Activated CD4-positive, alpha-beta T cell treated with anti-CD3 and anti-CD28 coated beads, Interleukin-2, amount 10 ng/mL, durations not matched to agents 24 days and 14 days (primary cell): ENCODE measurements at regions not wholly inside any gene's neighbourhood (a gene's known extent, or its start where the extent isn't known, plus 50 kb on each side); places are given as distances from the start of the nearest gene placed in this dataset.
"Not testable (repeated sequence)": the region's sequence is repeated elsewhere in the genome, so short reads cannot be mapped to it uniquely, and the experiment has no call there.

Experiments
- DNase-seq: peaks from one replicate; pipeline ENCODE4 v3.0.0; 2022
- H3K27ac Mint-ChIP-seq: one replicate; pipeline ENCODE4 v1.8.0; 2022; ENCODE audit warnings: mild to moderate bottlenecking, mixed read lengths
- H3K27me3 Mint-ChIP-seq: one replicate; pipeline ENCODE4 v1.8.0; 2022; ENCODE audit warnings: mixed read lengths
- H3K36me3 Mint-ChIP-seq: one replicate; pipeline ENCODE4 v1.8.0; 2022; ENCODE audit warnings: low read depth, mild to moderate bottlenecking, mixed read lengths
- H3K4me1 Mint-ChIP-seq: one replicate; pipeline ENCODE4 v1.8.0; 2021; ENCODE audit warnings: mixed read lengths
- H3K4me3 Mint-ChIP-seq: one replicate; pipeline ENCODE4 v1.8.0; 2022; ENCODE audit warnings: mild to moderate bottlenecking, moderate library complexity, mixed read lengths
- H3K9me3 Mint-ChIP-seq: one replicate; pipeline ENCODE4 v1.8.0; 2021; ENCODE audit warnings: mixed read lengths
- intact Hi-C: fragments of 100-400 bp; cut with micrococcal nuclease; formaldehyde crosslinking; loops from one replicate; pipeline ENCODE4 v1.15.1; 2023

GRCh38 chr7:87007038-87007437, 52.4 kb downstream of the ELAPOR2 start:
- no peak overlapping the region for H3K27ac Mint-ChIP-seq
- no peaks in the 10 kb centered on the region for H3K36me3 Mint-ChIP-seq
- no peaks in the 10 kb centered on the region for H3K9me3 Mint-ChIP-seq
- no peak overlapping the region for H3K4me3 Mint-ChIP-seq
- peaks cover 4% of the 10 kb centered on the region for H3K27me3 Mint-ChIP-seq
- intact Hi-C loops, result no loop called here
- H3K4me1 Mint-ChIP-seq, result no peaks in the 10 kb centered on the region
- no peak for DNase-seq

- H3K9me3 Mint-ChIP-seq, result no peaks in the 10 kb centered on the region
- H3K27me3 Mint-ChIP-seq, result peaks cover 4% of the 10 kb centered on the region
- H3K4me1 Mint-ChIP-seq, result no peaks in the 10 kb centered on the region
- no peak overlapping the region for H3K27ac Mint-ChIP-seq
- intact Hi-C loops, result no loop called here
- H3K36me3 Mint-ChIP-seq, result no peaks in the 10 kb centered on the region
- no peak overlapping the region for H3K4me3 Mint-ChIP-seq
- DNase-seq, result no peak
These were observed 54.5 kb downstream of the ELAPOR2 start for GRCh38 chr7:87004956-87005355.

- no peak for DNase-seq
- peaks cover 4% of the 10 kb centered on the region for H3K27me3 Mint-ChIP-seq
- no peak overlapping the region for H3K27ac Mint-ChIP-seq
- no peaks in the 10 kb centered on the region for H3K9me3 Mint-ChIP-seq
- H3K4me1 Mint-ChIP-seq, result no peaks in the 10 kb centered on the region
- no peaks in the 10 kb centered on the region for H3K36me3 Mint-ChIP-seq
- H3K4me3 Mint-ChIP-seq, result no peak overlapping the region
- intact Hi-C loops, result no loop called here
These were observed 55.3 kb downstream of the ELAPOR2 start for GRCh38 chr7:87003872-87004798.

- H3K27me3 Mint-ChIP-seq, result peaks cover 1% of the 10 kb centered on the region
- no peak overlapping the region for H3K4me3 Mint-ChIP-seq
- no peaks in the 10 kb centered on the region for H3K36me3 Mint-ChIP-seq
- DNase-seq, result no peak
- H3K27ac Mint-ChIP-seq, result no peak overlapping the region
- no peaks in the 10 kb centered on the region for H3K9me3 Mint-ChIP-seq
- intact Hi-C loops, result no loop called here
- no peaks in the 10 kb centered on the region for H3K4me1 Mint-ChIP-seq
These were observed 58.2 kb downstream of the ELAPOR2 start for GRCh38 chr7:87001214-87001613.

GRCh38 chr7:87000344-87000743, 59.1 kb downstream of the ELAPOR2 start:
- Mint-ChIP-seq H3K4me1 (no peaks in the 10 kb centered on the region), H3K36me3 (no peaks in the 10 kb centered on the region)

GRCh38 chr7:86999750-87000149, 59.7 kb downstream of the ELAPOR2 start:
- H3K27ac Mint-ChIP-seq, result no peak overlapping the region
- H3K9me3 Mint-ChIP-seq, result no peaks in the 10 kb centered on the region
- H3K36me3 Mint-ChIP-seq, result no peaks in the 10 kb centered on the region
- DNase-seq, result no peak
- no peak overlapping the region for H3K4me3 Mint-ChIP-seq
- no peaks in the 10 kb centered on the region for H3K4me1 Mint-ChIP-seq
- H3K27me3 Mint-ChIP-seq, result peaks cover 1% of the 10 kb centered on the region
- intact Hi-C loops, result no loop called here

More at GRCh38 chr7:87000344-87000743, 59.1 kb downstream of the ELAPOR2 start:
- H3K9me3 Mint-ChIP-seq, result no peaks in the 10 kb centered on the region
- peaks cover 1% of the 10 kb centered on the region for H3K27me3 Mint-ChIP-seq
- no peak overlapping the region for H3K27ac Mint-ChIP-seq
- intact Hi-C loops, result no loop called here
- H3K4me3 Mint-ChIP-seq, result no peak overlapping the region
- no peak for DNase-seq

- H3K27ac Mint-ChIP-seq, result no peak overlapping the region
- DNase-seq, result no peak
- no peaks in the 10 kb centered on the region for H3K9me3 Mint-ChIP-seq
- peaks cover 3% of the 10 kb centered on the region for H3K27me3 Mint-ChIP-seq
- intact Hi-C loops, result no loop called here
- peaks cover 3% of the 10 kb centered on the region for H3K4me1 Mint-ChIP-seq
- H3K4me3 Mint-ChIP-seq, result no peak overlapping the region
- no peaks in the 10 kb centered on the region for H3K36me3 Mint-ChIP-seq
These were observed 63.6 kb downstream of the ELAPOR2 start for GRCh38 chr7:86995814-86996213.

GRCh38 chr7:86995052-86995725, 64.3 kb downstream of the ELAPOR2 start:
- no peak overlapping the region for H3K27ac Mint-ChIP-seq
- H3K9me3 Mint-ChIP-seq, result no peaks in the 10 kb centered on the region
- H3K36me3 Mint-ChIP-seq, result no peaks in the 10 kb centered on the region
- H3K4me3 Mint-ChIP-seq, result no peak overlapping the region
- peaks cover 3% of the 10 kb centered on the region for H3K27me3 Mint-ChIP-seq
- no peak for DNase-seq
- H3K4me1 Mint-ChIP-seq, result peaks cover 3% of the 10 kb centered on the region
- intact Hi-C loops, result no loop called here

- Mint-ChIP-seq H3K27me3 (peaks cover 2% of the 10 kb centered on the region), H3K9me3 (no peaks in the 10 kb centered on the region), H3K4me1 (peaks cover 3% of the 10 kb centered on the region), H3K27ac (no peak overlapping the region), H3K4me3 (no peak overlapping the region), H3K36me3 (no peaks in the 10 kb centered on the region)
- DNase-seq, result no peak
- intact Hi-C loops, result no loop called here
These were observed 67.7 kb downstream of the ELAPOR2 start for GRCh38 chr7:86991771-86992191.

- Mint-ChIP-seq H3K4me3 (no peak overlapping the region), H3K9me3 (no peaks in the 10 kb centered on the region), H3K36me3 (no peaks in the 10 kb centered on the region), H3K27ac (no peak overlapping the region), H3K4me1 (peaks cover 3% of the 10 kb centered on the region), H3K27me3 (peaks cover 2% of the 10 kb centered on the region)
- intact Hi-C loops, result no loop called here
- DNase-seq, result no peak
These were observed 68.2 kb downstream of the ELAPOR2 start for GRCh38 chr7:86991093-86991769.

- Mint-ChIP-seq H3K4me3 (no peak overlapping the region), H3K27me3 (peaks cover 2% of the 10 kb centered on the region), H3K36me3 (no peaks in the 10 kb centered on the region), H3K4me1 (peaks cover 3% of the 10 kb centered on the region), H3K9me3 (peaks cover 3% of the 10 kb centered on the region), H3K27ac (no peak overlapping the region)
- intact Hi-C loops, result no loop called here
- no peak for DNase-seq
These were observed 70.0 kb downstream of the ELAPOR2 start for GRCh38 chr7:86989407-86989806.

GRCh38 chr7:86987834-86988233, 71.6 kb downstream of the ELAPOR2 start:
- H3K4me3 Mint-ChIP-seq, H3K27me3 Mint-ChIP-seq, H3K27ac Mint-ChIP-seq, H3K4me1 Mint-ChIP-seq, intact Hi-C loops, DNase-seq, H3K9me3 Mint-ChIP-seq, H3K36me3 Mint-ChIP-seq: not testable (repeated sequence)

GRCh38 chr7:86987358-86987757, 72.1 kb downstream of the ELAPOR2 start:
- H3K4me3 Mint-ChIP-seq, H3K27ac Mint-ChIP-seq, intact Hi-C loops, DNase-seq, H3K4me1 Mint-ChIP-seq, H3K36me3 Mint-ChIP-seq, H3K27me3 Mint-ChIP-seq: not testable (repeated sequence)
- peaks cover 11% of the 10 kb centered on the region for H3K9me3 Mint-ChIP-seq

- H3K27ac Mint-ChIP-seq, intact Hi-C loops, H3K27me3 Mint-ChIP-seq, H3K4me1 Mint-ChIP-seq, DNase-seq, H3K4me3 Mint-ChIP-seq, H3K36me3 Mint-ChIP-seq: not testable (repeated sequence)
- H3K9me3 Mint-ChIP-seq, result peaks cover 11% of the 10 kb centered on the region
These were observed 74.1 kb downstream of the ELAPOR2 start for GRCh38 chr7:86985342-86985741.
